ENCODE measurements at regions not wholly inside any gene's neighbourhood (a gene's known extent, or its start where the extent isn't known, plus 50 kb on each side); places are given as distances from the start of the nearest gene placed in this dataset.

DNA sequence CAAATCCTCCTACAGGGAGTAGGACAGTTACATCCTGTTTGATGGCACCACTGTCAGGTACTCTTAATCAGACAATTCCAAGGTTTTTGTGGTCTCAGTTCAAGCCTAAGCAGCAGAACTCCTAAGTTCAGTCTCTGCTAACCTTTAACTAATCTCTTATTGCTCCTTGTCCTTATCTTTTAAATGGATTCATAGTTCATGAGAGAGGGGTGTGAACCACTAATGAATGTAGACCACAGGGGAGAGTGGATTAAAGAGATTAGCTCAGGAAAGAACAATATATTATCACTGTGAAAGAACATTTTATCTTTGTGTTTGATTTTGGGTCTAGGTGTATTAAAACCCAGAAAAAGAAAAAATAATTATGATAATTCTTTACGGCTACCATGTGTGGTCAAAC lies 168.9 kb downstream of the DCK start:
- no peak for DNase-seq

DNA sequence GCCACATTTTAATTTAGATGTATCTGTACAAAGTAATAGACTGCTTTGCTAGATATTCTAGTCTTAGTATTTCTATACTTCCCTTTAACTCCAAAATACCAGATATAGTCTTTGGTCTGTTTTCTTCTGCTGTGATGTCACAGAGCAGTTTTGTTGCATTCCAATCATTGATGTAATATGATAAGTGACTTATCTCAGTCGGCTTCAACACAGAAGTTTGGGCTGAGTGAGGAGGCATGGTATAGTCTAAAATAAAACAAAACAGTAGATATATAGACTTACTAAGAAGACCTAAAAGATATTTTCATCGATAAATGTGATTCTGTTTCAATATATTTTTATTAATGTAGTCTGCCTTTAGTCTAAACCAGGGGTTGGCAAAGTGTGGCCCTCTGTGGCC lies 169.9 kb downstream of the DCK start:
- no peak for DNase-seq

DNA sequence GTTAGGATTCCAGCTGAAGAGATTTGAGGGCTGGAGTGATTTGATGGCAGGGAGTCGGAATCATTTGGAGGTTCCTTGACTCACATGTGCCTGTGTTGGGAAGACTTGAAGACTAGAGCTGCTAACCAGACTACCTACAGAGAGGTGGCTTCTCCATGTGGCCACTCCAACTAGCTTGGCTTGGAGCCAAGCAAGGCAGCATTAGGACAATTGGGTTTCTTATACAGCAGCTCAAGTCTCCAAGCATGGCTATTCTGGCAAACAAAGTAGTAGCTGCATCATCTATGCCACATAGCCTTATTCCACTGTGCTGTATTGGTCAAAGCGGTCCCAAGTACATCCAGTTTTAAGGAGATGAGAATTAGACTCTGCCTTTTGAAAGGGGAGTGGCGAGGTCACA lies 171.7 kb upstream of the SLC4A4 start:
- no peak for DNase-seq

GRCh38 chr4:71171592-71171991 lies 167.2 kb upstream of the SLC4A4 start:
- DNase-seq = no peak

DNA sequence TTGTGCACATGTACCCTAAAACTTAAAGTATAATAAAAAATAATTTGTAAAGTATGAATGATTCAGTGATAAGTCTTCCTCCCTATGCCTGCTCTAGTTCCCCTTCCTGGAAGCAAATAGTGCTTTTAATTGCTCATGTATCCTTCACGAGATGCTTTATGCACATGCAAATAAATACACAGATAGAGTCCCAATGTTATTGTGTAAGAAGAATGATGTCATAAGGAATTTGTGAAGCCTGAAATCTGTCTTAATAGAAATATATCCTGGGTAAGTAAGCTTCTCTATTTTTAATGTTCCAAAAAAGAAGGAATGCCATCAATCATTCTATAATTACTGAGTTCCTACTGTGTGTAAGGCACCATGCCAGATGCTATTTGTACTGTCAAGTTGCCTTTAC lies 157.5 kb upstream of the SLC4A4 start:
- no peak for DNase-seq

- DNase-seq = peak; percentile 55
Observed at GRCh38 chr4:71184195-71184781, 154.5 kb upstream of the SLC4A4 start.

- DNase-seq = no peak
Observed at GRCh38 chr4:71185037-71185436, 153.8 kb upstream of the SLC4A4 start.

- no peak for DNase-seq
Observed at GRCh38 chr4:71186257-71186565, 152.6 kb upstream of the SLC4A4 start.

DNA sequence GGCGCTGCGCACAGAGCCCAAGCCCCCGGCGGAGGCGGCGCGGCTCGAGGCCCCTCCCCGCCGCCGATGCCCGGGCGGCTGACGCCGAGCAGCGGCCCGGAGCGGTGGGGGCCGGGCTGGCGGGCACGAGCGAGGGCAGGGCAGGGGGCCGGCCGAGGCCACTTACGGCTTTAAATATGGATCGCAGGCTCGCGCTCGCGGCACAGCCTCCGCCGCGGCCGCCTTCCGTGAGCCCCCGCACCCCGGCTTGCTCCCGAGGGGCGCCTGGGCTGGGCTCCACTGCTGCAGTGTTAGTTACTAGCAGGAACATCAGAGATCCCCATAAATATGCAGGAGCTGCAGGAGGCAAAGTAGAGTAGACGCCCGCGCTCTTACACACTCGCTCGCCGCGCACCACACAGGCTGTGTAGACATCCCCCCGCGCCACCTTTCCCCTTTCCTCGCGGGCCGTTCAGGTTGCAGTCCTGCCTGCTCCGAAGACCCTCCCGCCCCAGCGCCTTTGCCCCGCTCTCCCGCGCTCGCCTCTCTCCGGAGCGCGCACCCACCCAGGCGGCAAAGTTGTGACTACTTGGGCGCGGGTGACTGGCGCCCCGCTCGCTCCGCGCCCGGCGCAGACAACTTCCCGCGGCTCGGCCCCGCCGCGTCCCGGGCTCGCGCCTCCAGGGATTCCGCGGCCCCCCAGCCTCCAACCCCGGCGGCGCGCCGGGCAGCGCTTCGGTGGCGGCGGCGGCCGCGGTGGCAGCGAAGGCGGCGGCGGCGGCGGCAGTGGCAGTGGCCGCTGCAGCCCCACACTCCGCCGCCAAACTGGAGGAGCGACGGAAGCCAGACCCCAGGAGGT lies 152.0 kb upstream of the SLC4A4 start:
- DNase-seq = no peak

DNA sequence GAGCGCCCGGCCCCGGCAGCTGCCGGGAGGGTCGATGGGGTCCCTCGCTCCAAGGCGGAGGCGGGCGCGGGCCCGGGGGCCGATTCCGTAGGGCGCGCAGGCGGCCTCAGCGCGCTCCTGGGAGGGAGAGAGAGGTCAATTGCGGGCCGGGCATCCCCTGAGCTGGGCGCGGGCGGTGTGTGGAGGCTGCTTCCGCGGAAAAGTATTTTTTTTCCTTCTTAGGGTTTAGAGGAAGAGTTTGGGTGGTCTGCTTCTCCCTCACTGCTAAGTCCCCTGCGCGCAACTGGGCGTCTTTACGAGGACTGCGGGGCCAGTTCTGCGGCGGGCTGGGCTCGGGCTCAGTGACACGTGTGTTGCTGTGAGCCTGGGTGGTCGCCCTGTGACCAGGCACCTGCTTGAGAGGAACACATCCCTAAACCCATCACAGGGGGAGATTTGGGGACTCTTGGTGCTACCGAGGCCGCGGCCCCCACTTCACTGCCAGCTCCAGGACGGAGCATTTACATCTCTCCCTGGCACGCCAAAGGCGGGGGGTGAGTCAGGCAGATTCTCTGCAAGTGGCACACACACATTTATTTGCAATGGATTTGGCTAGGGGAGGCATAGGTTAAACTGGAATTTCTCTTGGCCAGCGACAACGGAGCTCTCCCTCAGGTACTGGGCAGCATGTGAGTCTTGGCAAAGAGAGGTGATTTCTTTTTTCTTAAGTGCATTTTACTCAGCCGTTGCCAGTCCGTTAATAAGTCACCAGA lies 151.2 kb upstream of the SLC4A4 start:
- no peak for DNase-seq

DNA sequence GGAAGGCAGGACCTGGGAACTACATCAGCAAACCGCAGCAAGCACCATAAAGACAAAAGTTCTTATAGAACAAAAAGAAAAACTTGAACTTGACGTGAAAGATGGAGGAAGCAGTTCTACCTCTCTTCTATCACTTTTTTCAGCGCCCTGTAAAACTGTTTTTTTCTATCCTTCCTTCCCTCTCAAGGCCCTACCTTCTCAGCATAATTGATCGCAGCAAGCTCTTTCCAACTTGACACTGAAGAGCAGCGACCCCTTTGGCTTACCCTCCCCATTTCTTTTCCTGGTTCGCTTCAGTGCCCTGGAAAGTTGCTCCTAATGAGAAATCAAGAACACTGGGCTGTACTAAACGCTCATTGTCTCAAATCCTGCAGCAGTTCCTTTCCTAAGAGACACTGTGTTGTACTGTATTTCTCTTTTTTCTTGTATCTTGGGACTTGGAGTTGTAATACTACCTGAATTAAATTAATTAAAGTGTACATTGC lies 150.6 kb upstream of the SLC4A4 start:
- DNase-seq = no peak

DNA sequence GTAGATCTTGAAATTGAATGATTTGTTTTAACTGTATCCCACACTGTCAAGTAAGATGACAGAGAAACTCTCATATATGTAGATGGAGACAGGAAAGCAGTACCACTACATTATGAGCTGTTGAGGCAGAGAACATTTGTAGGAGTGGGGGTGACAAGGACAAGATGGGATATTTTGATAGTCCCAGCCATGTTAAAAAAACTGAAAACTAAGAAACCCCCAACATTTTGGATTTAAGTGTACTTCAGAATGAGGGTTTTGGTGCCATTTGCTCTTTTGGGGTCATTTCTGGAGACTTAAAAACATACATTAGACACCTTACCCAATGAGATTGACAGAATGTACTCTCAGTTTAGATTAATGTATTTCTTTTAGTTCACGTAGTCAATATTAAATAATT lies 149.9 kb upstream of the SLC4A4 start:
- DNase-seq = no peak

GRCh38 chr4:71189471-71189870 lies 149.3 kb upstream of the SLC4A4 start:
- no peak for DNase-seq

DNA sequence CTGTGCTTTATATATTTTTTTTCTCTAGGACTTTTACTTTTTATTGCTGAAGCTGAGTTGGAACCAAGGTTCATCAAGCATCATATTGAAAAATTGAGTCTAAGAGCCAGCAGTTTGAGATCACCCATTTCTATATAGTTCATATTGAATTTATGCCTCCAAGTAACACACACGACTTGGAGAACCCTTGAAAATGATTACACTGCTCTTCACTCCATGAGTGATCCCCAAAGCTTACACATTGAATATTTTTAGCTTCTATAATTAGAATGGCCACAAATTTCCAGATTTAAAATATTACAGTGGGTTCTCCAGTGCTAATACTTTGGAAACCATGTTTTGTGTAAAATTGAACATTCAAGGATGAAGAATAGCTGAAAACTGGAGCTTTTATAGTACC lies 144.4 kb upstream of the SLC4A4 start:
- DNase-seq = no peak

DNA sequence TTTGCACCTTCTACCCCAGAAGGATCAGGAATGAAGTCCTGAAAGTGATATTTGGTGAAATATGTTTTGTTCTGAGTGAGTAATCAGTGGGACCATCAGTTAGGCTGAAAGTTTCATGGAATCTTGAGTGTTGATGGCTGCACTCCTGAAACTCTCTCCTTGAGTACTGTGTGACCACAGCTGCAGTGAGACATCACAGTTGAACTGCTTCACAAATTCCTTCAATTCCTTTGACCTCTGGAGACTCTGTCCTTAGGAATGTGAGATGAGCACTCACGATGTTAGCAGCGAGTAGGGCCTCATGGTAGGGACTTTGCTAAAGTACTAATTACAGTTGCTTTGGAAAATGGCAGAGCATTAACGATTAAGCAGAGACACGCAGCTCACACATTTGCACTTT lies 142.9 kb upstream of the SLC4A4 start:
- no peak for DNase-seq

GRCh38 chr4:71198958-71199357 lies 139.9 kb upstream of the SLC4A4 start:
- DNase-seq = no peak

DNA sequence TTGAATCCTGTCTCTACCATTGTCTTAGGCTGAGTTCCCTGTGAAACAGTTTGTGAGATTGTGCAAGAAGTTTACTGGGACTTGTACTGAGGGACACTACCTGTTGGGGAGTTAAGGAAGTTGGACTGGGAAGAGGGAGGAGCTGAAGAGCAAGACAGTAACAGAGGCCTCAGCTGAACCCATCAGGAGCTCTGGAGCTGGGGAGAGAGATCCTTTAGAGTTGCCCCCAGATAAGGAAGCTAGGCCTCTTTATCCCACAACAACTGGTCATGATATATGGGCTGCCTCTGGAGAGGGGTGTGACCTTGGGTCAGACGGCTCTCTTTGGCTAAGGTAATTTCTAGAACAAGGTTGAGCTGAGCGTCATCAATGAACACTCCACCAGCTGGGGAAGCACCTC lies 137.8 kb upstream of the SLC4A4 start:
- no peak for DNase-seq

DNA sequence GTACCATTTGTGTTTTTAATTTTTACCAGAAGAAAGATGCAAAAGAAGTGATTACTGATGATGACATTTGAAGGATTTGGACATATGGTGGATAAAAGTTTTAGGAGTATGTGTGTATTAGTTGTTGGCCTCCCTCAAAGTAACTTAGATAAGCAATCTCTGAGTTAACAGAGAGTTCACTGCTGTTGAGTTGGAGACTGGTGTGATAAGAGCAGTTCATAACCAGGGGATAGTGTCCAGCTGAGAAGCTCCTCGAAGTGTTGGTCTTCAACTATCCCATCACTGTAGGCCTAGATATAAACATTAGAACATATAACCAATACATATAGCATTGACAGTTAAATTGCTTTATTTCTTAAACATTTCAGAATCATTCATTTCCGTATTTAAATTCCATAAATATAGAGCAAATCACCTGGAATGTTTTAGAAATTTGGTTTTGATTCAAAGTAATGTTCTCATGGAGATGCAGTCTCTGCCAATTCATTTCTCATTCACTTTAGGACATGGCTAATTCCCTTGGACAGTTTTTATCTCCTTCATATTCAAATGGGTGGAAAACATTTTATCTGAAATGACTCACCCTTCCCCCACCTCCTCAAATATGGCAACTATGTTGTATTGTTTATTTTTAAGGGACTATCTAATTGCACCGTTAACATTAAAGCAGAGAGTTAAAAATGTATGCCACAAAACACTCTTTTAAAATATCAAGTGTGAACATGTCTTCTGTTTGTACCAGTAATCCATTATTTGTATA lies 136.8 kb upstream of the SLC4A4 start:
- no peak for DNase-seq

DNA sequence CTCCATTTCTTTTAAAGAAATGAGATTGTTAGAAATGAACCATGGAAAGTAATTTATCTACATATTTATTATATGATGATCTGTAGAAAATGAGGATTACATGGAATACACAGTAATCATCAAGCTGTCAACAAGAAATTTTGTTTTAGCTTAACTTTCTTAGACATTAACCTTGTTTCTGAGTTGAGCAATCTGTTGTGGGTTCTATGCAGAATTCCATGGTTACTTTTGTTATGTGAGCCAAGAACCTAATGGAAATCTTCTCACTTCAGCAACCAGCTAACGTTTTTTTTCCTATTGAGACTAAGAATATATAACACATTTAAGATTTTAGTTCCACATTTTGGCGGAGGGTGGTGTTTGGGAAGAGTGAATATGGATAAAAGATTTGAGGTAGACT lies 136.1 kb upstream of the SLC4A4 start:
- no peak for DNase-seq

GRCh38 chr4:71204056-71204455 lies 134.8 kb upstream of the SLC4A4 start:
- no peak for DNase-seq

- DNase-seq = no peak
Observed at GRCh38 chr4:71206763-71207162, 132.1 kb upstream of the SLC4A4 start.

DNA sequence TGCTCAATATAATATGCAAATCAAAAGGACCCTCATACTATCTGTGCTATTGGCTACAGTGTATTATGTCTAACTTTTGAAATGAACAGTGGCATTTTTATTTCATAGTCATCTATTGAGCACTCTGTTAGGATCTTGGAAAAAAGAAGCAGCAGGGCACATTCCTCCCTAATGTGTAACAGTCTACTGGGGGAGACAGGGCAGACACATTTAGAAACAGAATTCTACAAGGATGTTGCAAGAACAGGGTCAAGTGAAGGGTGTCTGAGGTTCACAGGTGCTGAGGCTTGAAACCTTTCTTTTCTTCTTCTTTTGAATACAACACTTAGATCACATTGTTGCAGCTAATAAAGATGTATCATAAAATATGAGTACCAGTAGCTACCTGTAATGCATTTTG lies 129.7 kb upstream of the SLC4A4 start:
- no peak for DNase-seq

DNA sequence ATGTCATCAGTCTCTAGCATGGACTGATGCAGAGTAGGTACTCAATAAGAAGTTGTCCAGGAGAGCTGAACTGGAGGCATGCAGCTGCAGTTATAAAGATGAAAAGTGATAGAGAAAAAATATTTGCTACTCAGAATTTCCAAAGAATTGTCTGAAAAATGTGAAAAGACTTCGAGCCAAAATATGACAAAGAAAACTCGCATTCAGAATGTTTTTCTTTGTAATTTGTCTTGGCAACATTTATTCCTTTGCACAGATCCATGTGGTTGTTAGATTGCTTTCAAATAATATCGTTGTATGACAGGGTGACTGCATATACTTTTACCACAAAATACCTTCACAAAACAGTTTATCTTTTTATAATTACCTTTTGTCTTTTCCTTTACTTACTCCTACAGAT lies 128.0 kb upstream of the SLC4A4 start:
- no peak for DNase-seq

Measured in RPMI8226 (cell line).